A172 (cell line): ENCODE measurements at regions not wholly inside any gene's neighbourhood (a gene's known extent, or its start where the extent isn't known, plus 50 kb on each side); places are given as distances from the start of the nearest gene placed in this dataset.
"Not testable (repeated sequence)": the region's sequence is repeated elsewhere in the genome, so short reads cannot be mapped to it uniquely, and the experiment has no call there.

Experiments
- DNase-seq: peaks from one replicate; pipeline ENCODE4 v3.0.0-alpha.2; 2015; ENCODE audit warnings: low spot score

DNA sequence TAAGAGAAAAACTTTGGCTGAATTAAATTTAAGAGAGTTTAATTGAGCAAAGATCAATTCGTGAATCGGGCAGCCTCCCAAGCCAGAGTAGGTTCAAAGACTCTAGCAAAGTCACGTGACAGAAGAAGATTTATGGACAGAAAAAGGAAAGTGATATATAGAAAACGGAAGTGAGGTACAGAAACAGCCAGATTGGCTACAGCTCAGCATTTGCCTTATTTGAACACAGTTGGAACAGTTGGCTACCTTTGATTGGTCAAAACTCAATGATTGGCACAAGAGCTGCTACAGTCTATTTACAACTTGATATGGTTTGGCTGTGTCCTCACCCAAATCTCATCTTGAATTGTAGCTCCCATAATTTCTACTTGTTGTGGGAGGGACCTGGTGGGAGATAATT, 102.6 kb downstream of the PLG start:
- DNase-seq = no peak

DNA sequence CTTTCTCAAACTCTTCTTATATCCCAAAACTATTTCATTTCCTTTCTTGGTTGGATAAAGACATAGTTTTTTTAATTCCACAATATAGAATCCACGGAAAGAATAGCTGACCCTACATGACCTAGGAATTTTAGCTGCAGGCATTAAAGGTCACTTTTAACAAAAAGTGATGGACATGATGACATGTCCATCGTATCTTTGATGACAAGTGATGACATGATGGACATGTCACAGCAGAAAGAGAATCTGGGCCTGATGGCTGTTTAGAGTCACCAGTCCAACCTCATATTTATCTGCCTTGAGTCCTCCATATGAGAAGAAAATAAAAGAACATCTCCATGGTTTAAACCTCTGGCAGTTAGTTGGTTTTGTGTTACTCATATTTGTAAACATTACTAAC, 106.2 kb downstream of the PLG start:
- no peak for DNase-seq

DNA sequence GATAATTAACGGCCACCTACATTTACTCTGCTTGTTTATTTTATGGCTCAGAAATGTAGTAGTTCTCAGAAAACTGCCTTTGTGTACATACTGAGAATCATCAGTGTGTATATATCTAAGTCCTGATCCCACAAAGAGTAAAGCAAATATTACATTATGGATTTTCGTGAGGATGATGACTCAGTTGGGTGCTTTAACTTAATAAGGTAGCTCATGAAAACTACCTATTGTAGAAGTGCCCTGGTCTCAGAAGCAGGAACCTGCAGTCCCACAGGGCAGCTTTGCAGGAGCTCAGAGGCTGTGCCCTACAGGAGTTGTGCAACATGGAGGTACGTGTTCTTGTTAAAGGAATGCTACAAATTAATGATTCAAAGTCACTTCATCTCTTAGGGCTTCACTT, 108.2 kb downstream of the PLG start:
- DNase-seq = no peak

DNA sequence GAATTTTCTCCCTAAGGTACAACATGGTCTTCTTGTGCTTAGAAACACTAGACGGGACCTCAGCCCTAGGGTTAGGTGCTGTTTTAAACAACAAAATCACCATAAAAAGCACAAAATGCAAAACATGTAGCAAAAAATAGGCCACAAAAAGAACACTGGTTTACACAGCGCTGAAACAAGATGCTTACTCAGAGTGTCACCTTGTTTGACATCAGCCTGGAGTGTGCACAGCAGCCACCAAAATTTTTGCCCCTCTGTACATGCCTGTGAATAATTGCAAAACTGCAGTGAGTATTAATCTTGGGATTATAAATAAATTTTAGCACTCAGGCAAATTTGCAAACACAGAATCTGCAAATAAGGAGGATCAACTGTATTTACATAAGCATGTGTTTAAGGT, 110.1 kb downstream of the PLG start:
- DNase-seq = no peak

DNA sequence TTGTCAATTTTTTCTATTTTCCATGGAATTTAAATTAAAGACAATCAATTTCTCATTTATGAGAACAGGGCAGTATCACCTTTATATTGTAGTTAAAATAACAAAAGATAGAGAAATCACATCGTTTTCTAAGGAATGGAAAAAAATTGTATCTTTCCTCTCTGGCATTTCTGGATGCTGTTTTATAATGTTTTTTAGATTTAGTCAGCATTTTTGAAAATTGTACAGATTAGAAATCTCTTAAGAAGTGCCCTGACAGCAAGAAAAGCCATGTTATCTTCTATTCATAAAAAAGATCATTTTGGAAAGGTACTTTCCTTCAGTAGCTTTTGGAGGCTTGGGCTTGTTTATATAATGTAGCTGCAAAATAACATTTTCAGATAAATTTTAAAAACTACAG, 116.9 kb downstream of the PLG start:
- no peak for DNase-seq

DNA sequence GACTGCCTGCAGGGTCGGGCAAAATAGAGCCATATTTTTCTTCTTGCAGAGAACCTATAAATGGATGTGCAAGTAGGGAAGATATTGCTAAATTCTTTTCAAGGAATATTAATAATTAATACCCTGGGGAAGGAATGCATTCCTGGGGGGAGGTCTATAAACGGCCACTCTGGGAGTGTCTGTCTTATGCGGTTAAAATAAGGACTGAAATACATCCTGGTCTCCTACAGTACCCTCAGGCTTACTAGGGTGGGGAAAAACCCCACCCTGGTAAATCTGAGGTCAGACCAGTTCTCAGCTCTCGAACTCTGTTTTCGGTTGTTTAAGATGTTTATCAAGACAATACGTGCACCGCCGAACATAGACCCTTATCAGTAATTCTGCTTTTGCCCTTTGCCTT, 118.6 kb downstream of the PLG start:
- not testable (repeated sequence) for DNase-seq

DNA sequence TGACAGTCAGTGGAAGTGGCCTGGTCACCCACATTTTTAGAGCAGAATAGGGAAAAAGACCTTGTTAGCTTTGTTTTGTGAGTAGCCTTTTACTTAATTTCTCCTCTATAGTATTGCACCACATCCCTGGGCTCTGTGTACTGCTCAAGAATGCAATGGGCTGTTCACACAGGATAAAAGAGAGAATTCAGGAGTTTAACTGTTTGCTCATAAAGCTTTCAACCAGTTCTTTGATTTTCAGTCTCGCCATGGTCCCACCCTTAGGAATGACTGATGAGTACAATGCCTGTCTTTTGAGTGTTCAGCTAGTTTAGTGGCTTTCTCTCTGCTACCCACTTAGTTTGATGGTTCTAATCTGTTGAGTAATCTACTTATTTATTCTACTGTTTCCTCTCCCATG, 129.7 kb downstream of the PLG start:
- no peak for DNase-seq

DNA sequence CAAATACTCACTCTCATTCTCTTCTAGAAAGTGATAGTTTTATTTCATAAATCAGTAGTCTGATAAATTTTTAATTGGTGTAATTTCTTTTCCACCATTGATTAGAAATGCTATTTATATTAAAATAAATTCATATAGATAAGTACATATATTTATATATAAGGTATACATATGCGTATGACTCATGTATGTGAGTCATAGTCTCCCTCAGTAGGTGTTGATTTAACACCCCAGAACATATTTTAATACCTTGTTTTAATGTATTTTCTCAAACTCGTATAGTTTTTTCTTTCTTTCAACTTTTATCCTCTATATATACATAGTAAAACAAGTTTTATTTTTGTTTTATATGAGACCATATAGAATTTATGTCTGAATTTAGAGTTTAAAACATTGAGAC, 130.4 kb downstream of the PLG start:
- no peak for DNase-seq

DNA sequence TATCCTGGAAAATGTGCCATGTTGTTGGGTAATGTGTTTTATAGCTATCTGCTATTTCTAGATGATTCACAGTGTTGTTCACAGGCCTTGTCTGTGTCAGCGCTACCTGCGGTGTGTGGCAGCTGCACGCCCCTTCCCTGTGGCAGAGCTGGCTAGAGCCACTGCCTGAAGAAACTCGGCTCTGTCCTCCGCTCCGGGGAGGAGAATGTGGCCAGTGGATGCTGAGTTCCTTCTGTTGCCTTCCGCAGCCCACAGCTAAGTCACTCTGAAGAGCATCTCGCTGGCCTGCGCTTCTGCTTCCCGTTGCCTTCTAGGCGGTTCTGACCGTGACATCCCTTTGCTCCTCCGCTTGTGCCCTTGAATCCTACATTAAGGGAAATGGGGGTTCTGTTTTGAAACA, 135.1 kb downstream of the PLG start:
- DNase-seq = no peak

DNA sequence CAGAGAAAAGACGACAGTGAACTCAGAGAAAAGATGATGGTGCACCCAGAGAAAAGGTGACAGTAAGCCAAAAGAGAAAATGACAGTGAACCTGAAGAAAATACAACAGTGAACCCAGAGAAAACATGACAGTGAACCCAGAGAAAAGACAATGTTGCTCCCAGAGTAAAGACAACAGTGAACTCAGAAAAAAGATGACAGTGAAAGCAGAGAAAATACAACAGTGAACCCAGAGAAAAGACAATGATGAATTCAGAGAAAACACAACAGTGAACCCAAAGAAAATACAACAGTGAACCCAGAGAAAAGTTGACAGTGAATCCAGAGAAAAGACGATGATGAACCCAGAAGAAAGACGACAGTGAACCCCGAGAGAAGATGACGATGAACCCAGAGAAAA, 140.5 kb upstream of the MAP3K4 start:
- no peak for DNase-seq

DNA sequence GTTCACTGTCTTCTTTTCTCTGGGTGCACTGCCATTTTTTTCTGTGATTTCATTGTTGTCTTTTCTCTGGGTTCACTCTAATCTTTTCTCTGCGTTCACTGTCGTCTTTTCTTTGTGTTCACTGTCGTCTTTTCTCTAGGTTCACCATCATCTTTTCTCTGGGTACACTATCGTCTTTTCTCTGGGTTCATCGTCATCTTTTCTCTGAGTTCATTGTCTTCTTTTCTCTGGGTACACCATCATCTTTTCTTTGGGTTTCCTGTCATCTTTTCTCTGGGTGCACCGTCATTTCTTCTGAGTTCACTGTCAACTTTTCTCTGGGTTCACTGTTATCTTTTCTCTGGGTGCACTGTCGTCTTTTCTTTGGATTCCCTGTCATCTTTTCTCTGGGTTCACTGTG, 137.6 kb upstream of the MAP3K4 start:
- no peak for DNase-seq

DNA sequence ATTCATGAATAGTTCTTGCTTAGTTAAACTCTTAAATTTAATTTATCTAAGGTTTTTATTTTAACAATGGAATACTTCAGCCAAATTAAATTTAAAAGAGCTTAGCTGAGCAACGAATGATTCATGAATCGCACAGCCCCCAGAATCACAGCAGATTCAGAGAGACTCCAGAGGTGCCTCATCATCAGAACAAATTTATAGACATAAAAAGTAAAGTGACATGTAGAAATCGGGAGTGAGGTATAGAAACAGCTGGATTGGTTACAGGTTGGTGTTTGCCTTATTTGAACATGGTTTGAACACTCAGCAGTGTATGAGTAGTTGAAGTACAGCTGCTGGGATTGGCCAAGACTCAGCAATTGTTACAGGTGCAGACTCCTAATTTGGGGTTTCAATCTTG, 132.7 kb upstream of the MAP3K4 start:
- DNase-seq = no peak

DNA sequence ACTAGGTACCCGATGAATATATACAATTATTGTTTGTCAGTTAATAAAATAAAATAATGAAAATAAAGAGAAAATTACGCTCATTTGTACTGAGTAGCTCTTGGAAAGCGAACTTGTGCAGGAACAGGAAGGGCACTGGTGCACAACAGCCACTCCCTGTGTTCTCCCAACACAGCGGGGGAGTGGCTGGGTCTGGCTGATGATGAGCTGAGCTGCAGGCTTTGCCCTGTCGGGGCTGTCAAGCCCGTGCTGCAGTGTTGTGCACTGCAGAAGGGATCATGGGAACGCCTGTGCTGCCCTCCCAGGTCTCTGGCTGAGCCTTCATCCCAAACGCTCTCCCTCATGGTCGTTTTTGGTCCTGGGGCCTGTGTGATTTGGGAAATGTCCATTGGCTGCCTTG, 131.7 kb upstream of the MAP3K4 start:
- DNase-seq = no peak

DNA sequence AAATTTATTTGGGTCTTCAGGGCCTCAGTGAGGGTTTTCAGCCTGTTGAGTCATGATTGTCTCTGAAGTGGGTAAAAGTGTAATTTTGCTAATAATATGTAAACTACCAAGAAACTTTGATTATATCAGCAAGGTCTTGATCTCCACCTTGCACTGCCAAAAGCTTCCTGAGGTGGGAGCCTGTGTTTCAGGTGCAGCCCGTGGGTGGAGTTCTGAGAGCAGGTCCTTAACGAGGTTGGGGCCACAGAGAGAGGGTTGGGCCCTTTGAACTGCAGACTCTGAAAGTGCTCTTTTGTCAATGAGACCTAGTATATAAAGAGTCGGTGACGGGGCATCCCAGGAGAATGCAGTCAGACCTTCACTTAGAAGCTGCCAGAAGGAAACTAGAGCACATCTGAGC, 129.7 kb upstream of the MAP3K4 start:
- DNase-seq = no peak

DNA sequence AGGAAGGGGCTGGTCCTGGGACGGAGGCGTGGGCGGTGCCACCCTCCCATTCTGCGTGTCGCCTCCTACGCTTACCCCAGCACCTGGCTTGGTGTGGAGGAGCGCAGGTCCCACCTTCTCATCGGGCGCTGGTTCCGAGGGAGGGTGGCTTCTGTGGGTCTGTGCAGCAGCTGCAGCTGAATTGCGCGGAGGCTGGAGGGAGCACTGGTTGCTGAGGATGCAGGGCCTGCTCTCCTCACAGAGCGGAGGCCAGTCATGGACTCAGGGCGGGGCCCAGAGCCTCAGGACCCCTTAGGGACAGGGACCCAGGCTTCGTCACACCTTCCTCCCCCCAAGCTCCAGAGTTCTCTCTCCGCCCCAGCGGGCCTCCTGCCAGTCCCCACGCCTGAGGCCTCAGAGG, 127.8 kb upstream of the MAP3K4 start:
- no peak for DNase-seq

DNA sequence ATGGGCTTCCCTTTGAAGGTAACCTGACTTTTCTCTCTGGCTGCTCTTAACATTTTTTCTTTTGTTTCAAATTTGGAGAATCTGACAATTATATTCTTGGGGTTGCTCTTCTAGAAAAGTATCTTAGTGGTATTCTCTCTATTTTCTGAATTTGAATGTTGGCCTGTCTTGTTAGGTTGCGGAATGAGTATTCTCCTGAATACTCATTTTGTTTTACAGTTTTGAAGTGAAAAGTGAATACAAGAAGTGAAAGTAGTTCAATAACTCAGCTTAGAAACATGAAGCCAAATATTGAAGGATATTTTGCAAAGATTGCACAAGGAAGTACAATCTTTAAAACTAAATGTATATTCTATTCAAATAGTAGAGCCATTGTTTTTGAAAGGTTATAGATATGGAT, 120.2 kb upstream of the MAP3K4 start:
- no peak for DNase-seq

DNA sequence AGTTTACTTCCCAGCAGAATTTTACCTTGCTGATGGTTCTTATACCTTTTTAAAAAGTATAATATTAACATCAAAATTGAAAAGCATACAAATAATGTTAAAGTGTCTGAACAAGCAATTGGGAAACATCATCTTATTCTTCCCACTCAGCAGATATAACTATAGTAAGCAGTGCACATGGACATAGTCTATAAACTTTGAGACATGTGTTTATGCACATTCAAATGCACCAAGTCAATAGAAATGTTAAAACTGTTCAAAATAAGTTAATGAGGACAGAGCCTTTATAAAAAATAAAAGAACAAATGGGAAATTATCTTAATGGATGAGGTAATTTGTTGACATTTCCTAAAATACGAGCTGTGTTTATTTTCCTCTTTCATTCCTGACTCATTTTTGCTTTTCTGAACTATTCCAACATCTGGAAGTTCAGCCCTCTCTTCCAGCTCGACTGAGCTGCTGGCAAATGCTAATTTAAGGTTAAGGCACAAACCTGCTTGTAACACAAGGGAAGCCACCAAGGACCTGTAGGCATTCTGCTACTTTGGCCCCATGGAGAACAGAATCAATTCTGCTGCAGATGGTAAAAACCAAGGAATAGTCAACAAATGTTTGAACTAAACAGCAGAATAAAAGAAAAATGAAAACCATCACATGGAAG, 110.3 kb upstream of the MAP3K4 start:
- no peak for DNase-seq

DNA sequence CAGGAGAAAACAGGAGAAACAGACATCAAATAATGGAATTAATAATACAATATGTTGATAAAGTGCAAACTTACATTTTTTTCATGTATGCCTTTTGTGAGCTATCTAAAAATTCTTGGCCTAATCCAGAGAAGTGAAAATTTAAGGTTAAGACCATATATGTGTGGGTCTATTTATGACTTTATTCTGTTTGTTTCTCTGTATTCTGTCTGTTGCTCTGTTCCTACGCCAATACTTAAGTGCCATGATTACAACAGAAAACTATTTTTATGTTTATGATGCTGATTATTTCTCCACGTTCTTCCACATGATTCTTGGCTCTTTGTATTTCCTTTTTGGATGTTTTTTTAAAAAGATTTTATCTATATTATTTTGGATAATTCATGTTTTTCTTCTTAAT, 109.6 kb upstream of the MAP3K4 start:
- DNase-seq = no peak

DNA sequence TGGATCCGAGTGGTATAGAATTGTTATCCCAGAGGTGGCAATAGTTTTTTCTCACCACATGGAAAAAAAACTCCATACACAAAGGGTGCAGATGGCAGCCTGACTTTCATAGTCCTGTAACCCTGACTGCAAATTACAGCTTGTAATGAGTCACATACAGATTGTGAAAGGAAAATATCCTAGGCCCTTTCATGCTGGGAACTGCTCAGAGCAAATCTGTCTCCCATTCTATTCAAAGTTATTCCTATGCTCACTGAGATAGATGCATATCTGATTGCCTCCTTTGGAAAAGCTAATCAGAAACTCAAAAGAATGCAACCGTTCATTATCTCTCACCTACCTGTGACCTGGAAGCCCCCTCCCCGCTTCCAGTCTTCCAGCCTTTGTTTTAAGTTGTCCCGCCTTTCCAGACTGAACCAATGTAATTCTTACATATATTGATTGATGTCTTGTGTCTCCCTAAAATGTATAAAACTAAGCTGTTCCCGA, 108.7 kb upstream of the MAP3K4 start:
- DNase-seq = no peak

DNA sequence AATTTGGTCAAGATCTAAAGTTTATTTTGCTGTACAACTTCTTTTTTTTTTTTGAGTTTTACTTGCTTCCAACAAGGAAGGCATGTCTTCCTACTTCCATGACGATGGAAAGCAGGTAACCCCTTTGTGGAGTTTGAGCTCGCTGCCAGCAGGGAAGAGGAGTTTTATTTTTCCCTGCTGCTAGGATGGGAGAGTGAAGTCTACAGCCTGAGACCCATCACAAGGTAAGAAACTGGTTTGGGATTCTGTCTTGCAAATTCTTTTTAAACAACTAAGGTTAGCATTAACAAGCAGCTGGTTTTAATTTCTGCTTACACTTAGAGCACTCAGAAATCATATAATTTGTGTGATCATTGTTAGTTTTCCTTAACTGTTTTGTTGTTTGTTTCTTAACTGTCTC, 108.0 kb upstream of the MAP3K4 start:
- DNase-seq = no peak

DNA sequence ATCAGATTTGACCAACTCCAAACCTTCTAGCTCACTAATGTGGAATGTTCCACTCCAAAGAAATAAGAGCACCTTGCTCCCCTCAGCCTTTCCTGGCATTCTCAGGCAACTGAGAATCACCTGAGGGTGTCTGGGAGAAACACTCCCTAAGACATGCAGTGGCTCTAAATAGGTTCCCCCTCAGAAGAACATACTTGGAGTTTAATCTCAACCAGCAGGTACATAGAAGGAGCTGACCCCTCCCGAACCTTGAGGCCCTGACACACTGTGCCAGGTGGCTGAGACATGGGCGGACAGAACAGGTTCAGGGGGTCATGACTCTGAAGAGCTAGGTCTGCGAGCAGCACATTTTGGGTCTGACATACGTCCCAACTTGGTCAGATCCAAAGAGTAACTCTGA, 107.6 kb upstream of the MAP3K4 start:
- no peak for DNase-seq

DNA sequence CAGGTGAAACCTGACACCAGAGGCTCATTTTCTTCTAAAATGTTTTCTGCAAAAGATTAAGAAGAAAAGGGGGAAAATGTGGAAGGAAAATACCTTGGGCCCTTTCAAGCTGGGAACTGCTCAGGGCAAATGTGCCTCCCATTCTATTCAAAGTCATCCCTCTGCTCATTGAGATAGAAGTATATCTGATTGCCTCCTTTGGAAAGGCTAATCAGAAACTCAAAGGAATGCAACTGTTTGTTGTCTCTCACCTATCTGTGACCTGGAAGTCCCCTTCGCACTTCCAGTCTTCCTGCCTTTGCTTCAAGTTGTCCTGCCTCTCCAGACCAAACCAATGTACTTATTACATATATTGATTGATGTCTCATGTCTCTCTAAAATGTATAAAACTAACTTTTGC, 102.4 kb upstream of the MAP3K4 start:
- DNase-seq = not testable (repeated sequence)

DNA sequence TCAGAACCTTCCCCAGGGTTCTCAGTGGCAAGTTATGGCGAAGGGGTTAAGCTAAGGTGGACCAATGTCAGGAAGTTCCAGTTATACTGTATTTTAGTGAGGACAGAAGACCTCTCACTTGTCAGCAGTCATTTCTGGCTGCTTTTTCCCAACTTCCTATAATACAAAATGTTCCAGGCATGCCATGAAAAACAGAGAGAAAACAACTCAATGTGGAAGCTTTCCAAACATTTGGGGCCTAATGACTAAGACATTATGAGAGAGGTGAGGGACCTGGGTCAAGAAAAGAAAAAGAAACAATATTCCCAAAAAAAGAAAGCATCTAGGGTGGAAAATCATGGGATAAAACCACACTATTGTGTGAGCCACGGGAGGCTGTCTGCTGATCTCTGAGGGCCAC, 99.9 kb upstream of the MAP3K4 start:
- DNase-seq = no peak

DNA sequence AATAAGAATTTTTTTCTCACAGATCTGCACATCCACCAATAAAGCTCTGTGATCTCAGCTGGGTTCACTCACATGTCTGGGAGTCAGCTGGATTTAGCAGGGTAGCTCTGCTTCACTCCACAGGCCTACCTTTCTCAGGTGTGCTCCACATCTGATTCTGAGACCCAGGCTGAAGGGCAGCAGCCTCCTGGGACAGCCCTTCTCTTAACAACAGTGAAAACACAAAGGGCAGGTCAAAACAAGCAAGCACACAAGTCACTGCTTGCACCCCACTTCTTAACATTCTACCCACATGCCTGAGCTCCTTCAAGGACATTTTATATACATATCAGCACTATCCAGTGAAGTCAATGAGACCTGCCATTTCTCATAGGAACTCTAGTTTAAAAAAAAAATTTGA, 96.0 kb upstream of the MAP3K4 start:
- DNase-seq = no peak
